Osteocyte (in vitro differentiated cells): ENCODE measurements at regions not wholly inside any gene's neighbourhood (a gene's known extent, or its start where the extent isn't known, plus 50 kb on each side); places are given as distances from the start of the nearest gene placed in this dataset.

Source experiments
- DNase-seq: peaks from one replicate; pipeline ENCODE4 v3.0.0; 2021; ENCODE audit warnings: mixed read lengths; ENCODE audit not compliant: unreplicated experiment; ENCODE audit errors: extremely low spot score
- H3K27ac Mint-ChIP-seq: one replicate; pipeline ENCODE4 v1.8.0; 2021; ENCODE audit warnings: mild to moderate bottlenecking, mixed read lengths; ENCODE audit not compliant: unreplicated experiment
- H3K27me3 Mint-ChIP-seq: one replicate; pipeline ENCODE4 v1.8.0; 2021; ENCODE audit warnings: mixed read lengths; ENCODE audit not compliant: unreplicated experiment
- H3K36me3 Mint-ChIP-seq: one replicate; pipeline ENCODE4 v1.8.0; 2021; ENCODE audit warnings: mixed read lengths; ENCODE audit not compliant: unreplicated experiment
- H3K4me1 Mint-ChIP-seq: one replicate; pipeline ENCODE4 v1.8.0; 2021; ENCODE audit warnings: mixed read lengths; ENCODE audit not compliant: unreplicated experiment
- H3K4me3 Mint-ChIP-seq: one replicate; pipeline ENCODE4 v1.8.0; 2021; ENCODE audit warnings: mild to moderate bottlenecking, moderate library complexity, mixed read lengths; ENCODE audit not compliant: unreplicated experiment
- H3K9me3 Mint-ChIP-seq: one replicate; pipeline ENCODE4 v1.8.0; 2021; ENCODE audit warnings: mixed read lengths; ENCODE audit not compliant: unreplicated experiment
- CTCF ChIP-seq: fragments of 200-600 bp; sonication (generic); IDR thresholded peaks from 2 replicates; pipeline ENCODE4 v1.5.0; 2021; ENCODE audit warnings: antibody characterized with exemption, mild to moderate bottlenecking, moderate library complexity

DNA sequence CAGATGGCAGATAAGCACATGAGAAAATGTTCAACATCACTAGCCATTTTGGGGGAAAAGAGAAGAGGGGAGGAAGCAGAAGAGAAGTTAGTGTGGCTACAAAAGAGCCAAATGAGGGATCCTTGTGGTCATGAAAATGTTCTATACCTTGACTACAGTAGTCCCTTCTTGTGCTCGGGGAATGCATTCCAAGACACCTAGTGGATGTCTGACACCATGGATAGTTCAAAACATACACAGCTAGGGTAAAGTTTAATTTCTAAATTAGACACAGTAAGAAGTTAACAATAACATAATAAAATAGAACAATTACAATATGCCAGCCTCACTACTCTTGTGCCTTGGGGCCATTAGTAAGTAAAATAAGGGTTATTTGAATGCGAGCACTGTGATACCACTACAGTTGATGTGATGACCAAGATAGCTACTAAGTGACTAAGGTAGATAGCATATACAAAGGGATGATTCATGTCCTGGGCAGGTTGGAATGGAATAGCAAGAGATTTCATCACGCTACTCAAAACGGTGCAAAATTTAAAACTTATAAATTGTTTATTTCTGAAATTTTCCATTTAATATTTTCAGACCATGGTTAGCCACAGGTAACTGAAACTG is 344.1 kb downstream of the NR2F1-AS1 start:
- H3K27me3 Mint-ChIP-seq = no peaks in the 10 kb centered on the region
- peaks cover 3% of the 10 kb centered on the region for H3K36me3 Mint-ChIP-seq
- H3K27ac Mint-ChIP-seq = no peak overlapping the region
- TF ChIP-seq CTCF = no peak
- no peak overlapping the region for H3K4me3 Mint-ChIP-seq
- no peak for DNase-seq
- no peaks in the 10 kb centered on the region for H3K4me1 Mint-ChIP-seq
- peaks cover 18% of the 10 kb centered on the region for H3K9me3 Mint-ChIP-seq

GRCh38 chr5:93235761-93236160 is 345.3 kb downstream of the NR2F1-AS1 start:
- H3K4me3 Mint-ChIP-seq = no peak overlapping the region
- H3K36me3 Mint-ChIP-seq = peaks cover 3% of the 10 kb centered on the region
- no peak for DNase-seq
- H3K9me3 Mint-ChIP-seq = peaks cover 18% of the 10 kb centered on the region
- TF ChIP-seq CTCF = no peak
- H3K4me1 Mint-ChIP-seq = no peaks in the 10 kb centered on the region
- H3K27ac Mint-ChIP-seq = no peak overlapping the region
- H3K27me3 Mint-ChIP-seq = no peaks in the 10 kb centered on the region

DNA sequence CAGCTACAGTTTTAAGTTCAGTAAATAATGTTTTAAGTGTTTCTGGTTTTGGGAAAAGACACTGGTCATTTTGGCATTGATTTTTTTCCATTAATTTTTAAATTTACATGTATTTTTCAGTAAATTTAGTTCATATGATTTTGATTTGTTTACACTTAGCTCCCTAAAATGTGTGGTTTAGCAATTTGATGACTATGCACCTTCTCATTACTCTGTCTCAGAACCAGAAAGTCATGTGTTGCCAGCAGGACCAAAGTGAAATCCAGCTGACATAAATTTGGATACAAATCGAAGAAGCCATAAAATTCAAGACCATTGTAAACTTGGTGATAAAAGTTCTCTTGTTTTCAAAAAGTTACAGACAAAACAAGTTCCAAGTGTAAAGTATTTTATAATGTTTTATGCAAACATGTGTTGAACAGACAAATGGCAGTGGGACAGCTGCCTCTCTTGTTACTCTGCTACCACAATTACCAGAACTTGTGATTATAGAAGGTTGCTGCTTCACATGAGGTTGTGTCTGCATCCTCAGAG is 354.8 kb downstream of the NR2F1-AS1 start:
- DNase-seq = no peak
- H3K9me3 Mint-ChIP-seq = no peaks in the 10 kb centered on the region

DNA sequence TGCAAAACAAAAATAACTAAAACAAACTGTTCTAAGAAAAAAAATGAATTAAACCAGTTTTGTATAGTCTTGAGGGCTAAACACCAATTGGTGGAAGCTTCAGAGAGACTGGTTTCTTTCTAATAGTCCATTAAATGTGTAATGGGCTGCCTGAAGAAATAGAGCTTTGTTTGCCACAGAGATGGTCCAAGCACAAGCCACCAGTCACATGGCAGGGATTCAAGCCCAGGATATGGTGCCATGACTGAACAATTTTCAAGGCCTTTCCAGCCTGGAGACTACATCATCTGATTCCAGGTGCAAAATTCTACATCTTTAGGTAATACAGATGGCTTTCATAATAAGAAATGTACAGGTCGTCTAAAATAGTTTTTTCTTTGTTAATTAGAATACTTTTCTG is 355.3 kb downstream of the NR2F1-AS1 start:
- DNase-seq = no peak
- Mint-ChIP-seq H3K9me3 (no peaks in the 10 kb centered on the region), H3K36me3 (no peaks in the 10 kb centered on the region), H3K27ac (no peak overlapping the region), H3K4me1 (no peaks in the 10 kb centered on the region), H3K27me3 (no peaks in the 10 kb centered on the region), H3K4me3 (no peak overlapping the region)
- no peak for TF ChIP-seq CTCF

More for the DNA sequence above, 354.8 kb downstream of the NR2F1-AS1 start:
- H3K36me3 Mint-ChIP-seq = no peaks in the 10 kb centered on the region
- H3K27ac Mint-ChIP-seq = no peak overlapping the region
- H3K27me3 Mint-ChIP-seq = no peaks in the 10 kb centered on the region
- H3K4me1 Mint-ChIP-seq = no peaks in the 10 kb centered on the region
- no peak overlapping the region for H3K4me3 Mint-ChIP-seq
- no peak for TF ChIP-seq CTCF

DNA sequence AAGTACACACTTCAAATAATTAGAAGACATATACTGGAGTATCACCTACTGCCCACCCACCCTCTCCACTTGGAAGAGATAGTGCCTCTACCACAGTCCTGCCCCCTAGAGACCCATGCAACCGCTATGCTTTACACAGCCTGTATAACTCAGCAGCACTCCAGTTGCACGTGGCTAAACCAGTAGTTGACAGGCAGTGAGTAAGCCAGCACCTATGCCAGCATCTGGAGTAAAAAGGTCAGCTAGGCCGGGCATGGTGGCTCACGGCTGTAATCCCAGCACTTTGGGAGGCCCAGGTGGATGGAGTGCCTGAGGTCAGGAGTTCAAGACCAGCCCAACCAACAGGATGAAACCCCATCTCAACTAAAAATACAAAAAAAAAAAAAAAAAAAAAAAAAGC is 356.4 kb downstream of the NR2F1-AS1 start:
- Mint-ChIP-seq H3K4me1 (peaks cover 6% of the 10 kb centered on the region), H3K27me3 (no peaks in the 10 kb centered on the region), H3K36me3 (no peaks in the 10 kb centered on the region), H3K4me3 (no peak overlapping the region), H3K27ac (no peak overlapping the region), H3K9me3 (no peaks in the 10 kb centered on the region)
- no peak for TF ChIP-seq CTCF
- no peak for DNase-seq
